GM12864 (cell line): ENCODE measurements at regions not wholly inside any gene's neighbourhood (a gene's known extent, or its start where the extent isn't known, plus 50 kb on each side); places are given as distances from the start of the nearest gene placed in this dataset.

ENCODE experiments used
- DNase-seq: peaks from one replicate; pipeline ENCODE4 v3.0.0-alpha.2; 2011; ENCODE audit warnings: low read depth
- H3K4me3 ChIP-seq: 2 replicates; pipeline ENCODE4 v1.5.1; 2011; ENCODE audit warnings: mild to moderate bottlenecking, low read depth, low read length, control low read depth
- CTCF ChIP-seq: IDR thresholded peaks from 2 replicates; pipeline ENCODE4 v1.5.1; 2011; ENCODE audit warnings: low read depth, mild to moderate bottlenecking, moderate library complexity, low read length, control low read depth, inconsistent platforms; ENCODE audit errors: missing control alignments

GRCh38 chr9:108606401-108606800 lies 249.4 kb downstream of the ACTL7B start:
- DNase-seq: no peak
- no peak overlapping the region for H3K4me3 ChIP-seq
- TF ChIP-seq CTCF: no peak

- TF ChIP-seq CTCF: no peak
- H3K4me3 ChIP-seq: no peak overlapping the region
- DNase-seq: no peak
Measured at GRCh38 chr9:108603141-108603540, 252.6 kb downstream of the ACTL7B start.

GRCh38 chr9:108600896-108601295 lies 254.9 kb downstream of the ACTL7B start:
- no peak for DNase-seq
- TF ChIP-seq CTCF: no peak
- H3K4me3 ChIP-seq: no peak overlapping the region

GRCh38 chr9:108599571-108599970 lies 256.2 kb downstream of the ACTL7B start:
- no peak for TF ChIP-seq CTCF
- DNase-seq: no peak
- no peak overlapping the region for H3K4me3 ChIP-seq

GRCh38 chr9:108591121-108591520 lies 264.7 kb downstream of the ACTL7B start:
- DNase-seq: no peak
- no peak overlapping the region for H3K4me3 ChIP-seq
- no peak for TF ChIP-seq CTCF

GRCh38 chr9:108588246-108588645 lies 267.5 kb downstream of the ACTL7B start:
- DNase-seq: no peak
- no peak overlapping the region for H3K4me3 ChIP-seq
- TF ChIP-seq CTCF: no peak

GRCh38 chr9:108586471-108587139 lies 269.2 kb downstream of the ACTL7B start:
- DNase-seq: no peak

More at GRCh38 chr9:108586471-108587139, 269.2 kb downstream of the ACTL7B start:
- no peak for TF ChIP-seq CTCF
- H3K4me3 ChIP-seq: no peak overlapping the region
